SU-DHL-6 (cell line): ENCODE measurements at regions not wholly inside any gene's neighbourhood (a gene's known extent, or its start where the extent isn't known, plus 50 kb on each side); places are given as distances from the start of the nearest gene placed in this dataset.

ENCODE experiments used
- EZH2phosphoT487 ChIP-seq: fragments of 200-600 bp; sonication (generic), shearing (Covaris generic); conservative IDR thresholded peaks from 2 replicates; pipeline ENCODE4 v1.6.1; 2018; ENCODE audit warnings: mild to moderate bottlenecking, antibody characterized with exemption, low read length, moderate library complexity, mixed read lengths
- TF ChIP-seq, protein P1 (sequence below): fragments of 200-600 bp; sonication (generic); IDR thresholded peaks from one replicate; pipeline ENCODE4 v1.5.1; 2017; ENCODE audit warnings: antibody characterized with exemption, mild to moderate bottlenecking, low read length, moderate library complexity; ENCODE audit not compliant: insufficient read depth, poor library complexity, severe bottlenecking

DNA sequence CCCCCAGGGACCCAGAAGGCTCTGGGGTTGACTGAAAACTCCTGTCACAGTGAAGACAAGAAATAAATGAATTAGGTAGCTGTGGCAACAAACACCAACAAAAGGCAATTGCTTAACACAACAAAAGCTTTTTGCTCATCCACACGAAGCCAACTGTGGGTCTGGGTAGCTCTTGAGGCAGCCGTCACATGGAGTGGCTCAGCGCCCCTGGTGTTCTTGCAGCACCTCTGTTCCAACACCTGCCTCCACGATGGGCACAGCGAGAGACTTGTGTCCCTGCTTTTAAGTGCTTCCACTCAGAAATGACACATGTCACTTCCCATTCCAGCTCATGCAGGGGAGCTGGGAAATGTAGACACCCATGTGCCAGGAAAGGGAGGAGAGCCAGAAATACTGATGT, 364.5 kb upstream of the DUSP10 start:
- TF ChIP-seq, protein P1, sequence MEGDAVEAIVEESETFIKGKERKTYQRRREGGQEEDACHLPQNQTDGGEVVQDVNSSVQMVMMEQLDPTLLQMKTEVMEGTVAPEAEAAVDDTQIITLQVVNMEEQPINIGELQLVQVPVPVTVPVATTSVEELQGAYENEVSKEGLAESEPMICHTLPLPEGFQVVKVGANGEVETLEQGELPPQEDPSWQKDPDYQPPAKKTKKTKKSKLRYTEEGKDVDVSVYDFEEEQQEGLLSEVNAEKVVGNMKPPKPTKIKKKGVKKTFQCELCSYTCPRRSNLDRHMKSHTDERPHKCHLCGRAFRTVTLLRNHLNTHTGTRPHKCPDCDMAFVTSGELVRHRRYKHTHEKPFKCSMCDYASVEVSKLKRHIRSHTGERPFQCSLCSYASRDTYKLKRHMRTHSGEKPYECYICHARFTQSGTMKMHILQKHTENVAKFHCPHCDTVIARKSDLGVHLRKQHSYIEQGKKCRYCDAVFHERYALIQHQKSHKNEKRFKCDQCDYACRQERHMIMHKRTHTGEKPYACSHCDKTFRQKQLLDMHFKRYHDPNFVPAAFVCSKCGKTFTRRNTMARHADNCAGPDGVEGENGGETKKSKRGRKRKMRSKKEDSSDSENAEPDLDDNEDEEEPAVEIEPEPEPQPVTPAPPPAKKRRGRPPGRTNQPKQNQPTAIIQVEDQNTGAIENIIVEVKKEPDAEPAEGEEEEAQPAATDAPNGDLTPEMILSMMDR: no peak
- TF ChIP-seq EZH2phosphoT487: no peak
